NB4 (cell line): ENCODE measurements at regions not wholly inside any gene's neighbourhood (a gene's known extent, or its start where the extent isn't known, plus 50 kb on each side); places are given as distances from the start of the nearest gene placed in this dataset.

Source experiments
- CTCF ChIP-seq: IDR thresholded peaks from one replicate; pipeline ENCODE4 v1.5.1; 2012; ENCODE audit warnings: low read depth, low read length
- POLR2A ChIP-seq: IDR thresholded peaks from 2 replicates; pipeline ENCODE4 v1.6.1; 2011; ENCODE audit warnings: mild to moderate bottlenecking; ENCODE audit not compliant: insufficient read length; ENCODE audit errors: extremely low read depth

- TF ChIP-seq CTCF (no peak), POLR2A (no peak)
Observed at GRCh38 chr3:69442771-69443311, 57.0 kb upstream of the FRMD4B start.
